Chondrocyte (in vitro differentiated cells): ENCODE measurements at regions not wholly inside any gene's neighbourhood (a gene's known extent, or its start where the extent isn't known, plus 50 kb on each side); places are given as distances from the start of the nearest gene placed in this dataset.
"Not testable (repeated sequence)": the region's sequence is repeated elsewhere in the genome, so short reads cannot be mapped to it uniquely, and the experiment has no call there.

Source experiments
- DNase-seq: peaks from one replicate; pipeline ENCODE4 v3.0.0; 2021; ENCODE audit warnings: mixed read lengths, low spot score
- H3K27ac Mint-ChIP-seq: one replicate; pipeline ENCODE4 v1.8.0; 2021; ENCODE audit warnings: mild to moderate bottlenecking, moderate library complexity, mixed read lengths; ENCODE audit not compliant: unreplicated experiment
- H3K27me3 Mint-ChIP-seq: 2 replicates; pipeline ENCODE4 v1.8.0; 2021; ENCODE audit warnings: low read depth, mixed read lengths
- H3K36me3 Mint-ChIP-seq: 2 replicates; pipeline ENCODE4 v1.8.0; 2021; ENCODE audit warnings: low read depth, mixed read lengths
- H3K4me1 Mint-ChIP-seq: 2 replicates; pipeline ENCODE4 v1.8.0; 2021; ENCODE audit warnings: low read depth, mild to moderate bottlenecking, mixed read lengths
- H3K4me3 Mint-ChIP-seq: one replicate; pipeline ENCODE4 v1.8.0; 2021; ENCODE audit warnings: mild to moderate bottlenecking, moderate library complexity, mixed read lengths; ENCODE audit not compliant: unreplicated experiment
- H3K9me3 Mint-ChIP-seq: 2 replicates; pipeline ENCODE4 v1.8.0; 2021; ENCODE audit warnings: low read depth, mixed read lengths
- CTCF ChIP-seq: fragments of 200-600 bp; sonication (generic); IDR thresholded peaks from 2 replicates; pipeline ENCODE4 v1.5.0; 2021; ENCODE audit warnings: antibody characterized with exemption, mild to moderate bottlenecking, moderate library complexity

- peaks cover 21% of the 10 kb centered on the region for H3K4me1 Mint-ChIP-seq
- peak overlapping the region; percentile 89 for H3K27ac Mint-ChIP-seq
- no peak overlapping the region for H3K4me3 Mint-ChIP-seq
- no peak for TF ChIP-seq CTCF
- no peaks in the 10 kb centered on the region for H3K9me3 Mint-ChIP-seq
- no peaks in the 10 kb centered on the region for H3K27me3 Mint-ChIP-seq
- DNase-seq, result no peak
- no peaks in the 10 kb centered on the region for H3K36me3 Mint-ChIP-seq
Measured at GRCh38 chr1:228669242-228669585, 66.1 kb upstream of the RHOU start.

DNA sequence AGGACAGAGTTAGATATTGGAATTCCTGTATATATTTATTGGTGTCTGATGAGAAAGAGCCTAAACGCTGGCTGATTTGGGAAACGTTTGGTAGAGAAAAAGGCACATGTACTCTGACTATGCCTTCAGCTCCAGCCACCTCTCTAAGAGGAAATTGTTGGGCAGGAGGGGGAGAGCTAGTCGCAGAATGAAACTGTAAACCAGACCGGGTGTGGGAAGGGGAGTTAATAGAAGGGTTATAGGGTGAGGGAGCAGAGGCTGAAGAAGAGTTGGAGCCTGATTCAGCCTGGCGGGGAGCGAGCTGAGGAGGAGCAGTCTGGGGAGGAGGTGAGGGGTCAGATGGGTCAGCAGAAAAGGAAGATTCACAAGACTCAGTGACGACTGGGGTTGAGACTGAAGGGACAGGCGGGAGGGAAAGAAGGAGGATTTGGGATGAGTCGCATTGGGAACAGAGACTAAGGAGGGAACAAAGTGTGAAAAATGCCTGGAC, 54.2 kb upstream of the RHOU start:
- not testable (repeated sequence) for H3K36me3 Mint-ChIP-seq, H3K27ac Mint-ChIP-seq, H3K27me3 Mint-ChIP-seq, H3K9me3 Mint-ChIP-seq, H3K4me3 Mint-ChIP-seq, DNase-seq, H3K4me1 Mint-ChIP-seq

- H3K27me3 Mint-ChIP-seq, result no peaks in the 10 kb centered on the region
- DNase-seq, result no peak
- H3K4me1 Mint-ChIP-seq, result no peaks in the 10 kb centered on the region
- no peak for TF ChIP-seq CTCF
- no peaks in the 10 kb centered on the region for H3K9me3 Mint-ChIP-seq
- H3K27ac Mint-ChIP-seq, result no peak overlapping the region
- H3K36me3 Mint-ChIP-seq, result peaks cover 6% of the 10 kb centered on the region
- H3K4me3 Mint-ChIP-seq, result no peak overlapping the region
Measured at GRCh38 chr1:228683428-228683827, 51.9 kb upstream of the RHOU start.

DNA sequence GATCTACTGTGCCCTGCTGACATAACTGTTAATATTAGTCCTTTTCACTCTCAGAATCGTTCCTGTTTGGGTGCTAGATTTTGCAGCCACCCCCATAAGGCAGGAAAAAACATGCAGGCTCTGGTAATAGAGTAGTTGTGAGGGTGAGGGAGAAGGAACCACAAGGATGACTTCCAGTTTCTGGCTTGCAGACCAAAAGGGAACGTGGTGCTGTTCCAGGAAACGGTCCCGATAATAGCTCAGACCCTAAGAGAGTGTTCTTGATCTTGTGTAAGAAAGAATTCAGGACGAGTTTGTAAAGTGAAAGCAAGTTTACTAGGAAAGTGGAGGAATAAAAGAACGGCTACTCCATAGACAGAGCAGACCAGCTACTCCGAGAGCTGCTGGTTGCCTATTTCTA, 50.7 kb upstream of the RHOU start:
- no peak overlapping the region for H3K27ac Mint-ChIP-seq
- no peaks in the 10 kb centered on the region for H3K27me3 Mint-ChIP-seq

DNA sequence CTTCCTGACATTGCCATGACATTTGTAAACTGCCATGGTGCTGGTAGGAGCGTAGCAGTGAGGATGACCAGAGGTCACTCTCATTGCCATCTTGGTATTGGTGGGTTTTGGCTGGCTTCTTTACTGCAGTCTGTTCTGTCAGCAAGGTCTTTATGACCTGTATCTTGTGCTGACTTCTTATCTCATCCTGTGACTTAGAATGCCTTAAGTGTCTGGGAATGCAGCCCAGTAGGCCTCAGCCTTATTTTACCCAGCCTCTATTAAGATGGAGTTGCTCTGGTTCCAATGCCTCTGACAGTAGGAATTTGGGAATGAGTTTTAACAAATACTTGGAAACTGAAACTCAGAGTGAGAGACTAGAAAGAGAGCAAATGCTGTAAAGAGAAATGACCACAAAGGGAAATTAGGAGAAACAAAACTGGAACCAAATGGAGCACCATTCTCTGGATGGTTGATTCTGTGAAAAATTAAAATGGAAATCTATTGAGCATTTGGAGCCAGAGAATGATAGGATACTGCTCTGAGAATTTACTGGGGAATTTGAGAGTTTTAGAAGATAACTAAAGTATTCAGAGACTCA, 50.1 kb upstream of the RHOU start:
- H3K36me3 Mint-ChIP-seq, result peaks cover 9% of the 10 kb centered on the region
- DNase-seq, result no peak
- no peak overlapping the region for H3K4me3 Mint-ChIP-seq
- no peak for TF ChIP-seq CTCF
- H3K27ac Mint-ChIP-seq, result no peak overlapping the region
- H3K27me3 Mint-ChIP-seq, result no peaks in the 10 kb centered on the region
- H3K9me3 Mint-ChIP-seq, result no peaks in the 10 kb centered on the region
- no peaks in the 10 kb centered on the region for H3K4me1 Mint-ChIP-seq

More for the DNA sequence above, 50.7 kb upstream of the RHOU start:
- H3K4me3 Mint-ChIP-seq, result no peak overlapping the region
- no peaks in the 10 kb centered on the region for H3K9me3 Mint-ChIP-seq
- H3K4me1 Mint-ChIP-seq, result no peaks in the 10 kb centered on the region
- TF ChIP-seq CTCF, result no peak
- peaks cover 8% of the 10 kb centered on the region for H3K36me3 Mint-ChIP-seq
- no peak for DNase-seq
